Activated CD4-positive, alpha-beta T cell treated with anti-CD3 and anti-CD28 coated beads, Interleukin-2, amount 50 U/mL, for 16 hours (primary cell): ENCODE measurements at regions not wholly inside any gene's neighbourhood (a gene's known extent, or its start where the extent isn't known, plus 50 kb on each side); places are given as distances from the start of the nearest gene placed in this dataset.

ENCODE experiments used
- DNase-seq: peaks from one replicate; pipeline ENCODE4 v3.0.0-alpha.2; 2020

- DNase-seq = no peak
Measured at GRCh38 chr10:109475711-109476421, 447.4 kb downstream of the XPNPEP1 start.

GRCh38 chr10:109474812-109475211 lies 448.5 kb downstream of the XPNPEP1 start:
- no peak for DNase-seq

- no peak for DNase-seq
Measured at GRCh38 chr10:109474261-109474660, 449.1 kb downstream of the XPNPEP1 start.

- no peak for DNase-seq
Measured at GRCh38 chr10:109467551-109467950, 455.8 kb downstream of the XPNPEP1 start.

GRCh38 chr10:109464949-109465348 lies 458.4 kb downstream of the XPNPEP1 start:
- DNase-seq = no peak

GRCh38 chr10:109457302-109457638 lies 466.0 kb downstream of the XPNPEP1 start:
- DNase-seq = no peak

- no peak for DNase-seq
Measured at GRCh38 chr10:109456566-109457301, 466.6 kb downstream of the XPNPEP1 start.

- DNase-seq = no peak
Measured at GRCh38 chr10:109454691-109455090, 468.6 kb downstream of the XPNPEP1 start.

GRCh38 chr10:109451879-109452278 lies 471.4 kb downstream of the XPNPEP1 start:
- no peak for DNase-seq

GRCh38 chr10:109450702-109451101 lies 472.6 kb downstream of the XPNPEP1 start:
- no peak for DNase-seq

- no peak for DNase-seq
Measured at GRCh38 chr10:109433434-109433833, 489.9 kb downstream of the XPNPEP1 start.

- DNase-seq = no peak
Measured at GRCh38 chr10:109432281-109432680, 491.0 kb downstream of the XPNPEP1 start.

- DNase-seq = peak; percentile 36
Measured at GRCh38 chr10:109430799-109431198, 492.5 kb downstream of the XPNPEP1 start.

- no peak for DNase-seq
Measured at GRCh38 chr10:109430043-109430760, 493.1 kb downstream of the XPNPEP1 start.

GRCh38 chr10:109428775-109429491 lies 494.4 kb downstream of the XPNPEP1 start:
- DNase-seq = no peak

GRCh38 chr10:109427411-109427810 lies 495.9 kb downstream of the XPNPEP1 start:
- DNase-seq = no peak

GRCh38 chr10:109426987-109427386 lies 496.3 kb downstream of the XPNPEP1 start:
- DNase-seq = no peak

- DNase-seq = no peak
Measured at GRCh38 chr10:109418795-109419194, 504.5 kb downstream of the XPNPEP1 start.

GRCh38 chr10:109417803-109418202 lies 505.5 kb downstream of the XPNPEP1 start:
- no peak for DNase-seq

- no peak for DNase-seq
Measured at GRCh38 chr10:109412353-109412752, 511.0 kb downstream of the XPNPEP1 start.

GRCh38 chr10:109411917-109412316 lies 511.4 kb downstream of the XPNPEP1 start:
- no peak for DNase-seq

GRCh38 chr10:109405338-109405737 lies 518.0 kb downstream of the XPNPEP1 start:
- DNase-seq = no peak

GRCh38 chr10:109403551-109403950 lies 519.8 kb downstream of the XPNPEP1 start:
- DNase-seq = no peak
